ENCODE measurements at regions not wholly inside any gene's neighbourhood (a gene's known extent, or its start where the extent isn't known, plus 50 kb on each side); places are given as distances from the start of the nearest gene placed in this dataset.
"Not testable (repeated sequence)": the region's sequence is repeated elsewhere in the genome, so short reads cannot be mapped to it uniquely, and the experiment has no call there.

GRCh38 chr2:101578671-101579070 is 103.8 kb upstream of the RFX8 start:
- Histone ChIP-seq H3K9me3 (no peaks in the 10 kb centered on the region), H3K27me3 (no peaks in the 10 kb centered on the region), H3K27ac (no peak overlapping the region), H3K36me3 (no peaks in the 10 kb centered on the region), H3K4me1 (peaks cover 0 to 18% (median 0%) of the 10 kb centered on the region in 3 donors), H3K4me3 (no peak overlapping the region)
- TF ChIP-seq POLR2A (IDR thresholded peaks at IDR 0.05) (no peak), POLR2AphosphoS5 (IDR thresholded peaks at IDR 0.05) (no peak), CTCF (IDR thresholded peaks at IDR 0.05) (no peak)
- ATAC-seq, result no peak
- 75 to 100% methylated on average over 1 of the region's 1 CpG for WGBS, 2 donors (ENCODE audit: low coverage in 1 of 2)

GRCh38 chr2:101578135-101578534 is 103.2 kb upstream of the RFX8 start:
- not testable (repeated sequence) for ATAC-seq, H3K27ac ChIP-seq, H3K27me3 ChIP-seq

GRCh38 chr2:101577173-101577572 is 102.3 kb upstream of the RFX8 start:
- no peaks in the 10 kb centered on the region for H3K9me3 ChIP-seq
- ATAC-seq, result no peak
- no peaks in the 10 kb centered on the region for H3K27me3 ChIP-seq
- H3K4me1 ChIP-seq, result peaks cover 0 to 18% (median 0%) of the 10 kb centered on the region in 3 donors
- H3K27ac ChIP-seq, result no peak overlapping the region
- TF ChIP-seq CTCF (IDR thresholded peaks at IDR 0.05) (no peak), EP300 (IDR thresholded peaks at IDR 0.05) (no peak), POLR2A (IDR thresholded peaks at IDR 0.05) (no peak), POLR2AphosphoS5 (IDR thresholded peaks at IDR 0.05) (no peak)
- 11 to 36% methylated on average over 2 of the region's 2 CpGs for WGBS, 2 donors (ENCODE audit: low coverage in 1 of 2)
- no peaks in the 10 kb centered on the region for H3K36me3 ChIP-seq
- no peak overlapping the region for H3K4me3 ChIP-seq

More at GRCh38 chr2:101578135-101578534, 103.2 kb upstream of the RFX8 start:
- H3K4me1 ChIP-seq, result peaks cover 0 to 18% (median 0%) of the 10 kb centered on the region in 3 donors
- WGBS, 2 donors (ENCODE audit: low coverage in 1 of 2), result 94 to 100% methylated on average over 1 to 4 of the region's 4 CpGs
- not testable (repeated sequence) for H3K9me3 ChIP-seq, H3K36me3 ChIP-seq, H3K4me3 ChIP-seq

GRCh38 chr2:101574622-101575021 is 99.7 kb upstream of the RFX8 start:
- Histone ChIP-seq H3K27ac (no peak overlapping the region), H3K36me3 (no peaks in the 10 kb centered on the region), H3K4me3 (no peak overlapping the region), H3K27me3 (no peaks in the 10 kb centered on the region), H3K4me1 (peaks cover 0 to 18% (median 0%) of the 10 kb centered on the region in 3 donors), H3K9me3 (no peaks in the 10 kb centered on the region)
- ATAC-seq, result no peak
- TF ChIP-seq POLR2AphosphoS5 (IDR thresholded peaks at IDR 0.05), result no peak
- TF ChIP-seq EP300 (IDR thresholded peaks at IDR 0.05), result no peak
- TF ChIP-seq CTCF (IDR thresholded peaks at IDR 0.05), result no peak
- TF ChIP-seq POLR2A (IDR thresholded peaks at IDR 0.05), result no peak
- WGBS, 2 donors (ENCODE audit: low coverage in 1 of 2), result 78 to 90% methylated on average over 4 of the region's 6 CpGs

GRCh38 chr2:101571951-101572350 is 97.0 kb upstream of the RFX8 start:
- Histone ChIP-seq H3K4me3 (no peak overlapping the region), H3K9me3 (no peaks in the 10 kb centered on the region), H3K27me3 (no peaks in the 10 kb centered on the region), H3K4me1 (peaks cover 0 to 12% (median 0%) of the 10 kb centered on the region in 3 donors), H3K36me3 (no peaks in the 10 kb centered on the region), H3K27ac (no peak overlapping the region)
- 86 to 91% methylated on average over 1 of the region's 1 CpG for WGBS, 2 donors (ENCODE audit: low coverage in 1 of 2)
- TF ChIP-seq POLR2AphosphoS5 (IDR thresholded peaks at IDR 0.05) (no peak), EP300 (IDR thresholded peaks at IDR 0.05) (no peak)
- no peak for ATAC-seq

GRCh38 chr2:101569886-101570520 is 95.1 kb upstream of the RFX8 start:
- 85 to 90% methylated on average over 7 of the region's 7 CpGs for WGBS, 2 donors (ENCODE audit: low coverage in 1 of 2)
- no peak overlapping the region for H3K4me3 ChIP-seq
- no peaks in the 10 kb centered on the region for H3K4me1 ChIP-seq
- H3K27me3 ChIP-seq, result no peaks in the 10 kb centered on the region
- no peak overlapping the region for H3K27ac ChIP-seq
- ATAC-seq, result no peak
- no peaks in the 10 kb centered on the region for H3K36me3 ChIP-seq
- TF ChIP-seq CTCF (IDR thresholded peaks at IDR 0.05), result no peak
- TF ChIP-seq POLR2AphosphoS5 (IDR thresholded peaks at IDR 0.05), result no peak
- TF ChIP-seq EP300 (IDR thresholded peaks at IDR 0.05), result no peak
- no peak for TF ChIP-seq POLR2A (IDR thresholded peaks at IDR 0.05)
- no peaks in the 10 kb centered on the region for H3K9me3 ChIP-seq

All from gastroesophageal sphincter (tissue), 4 donors.